Nephron progenitor cell (in vitro differentiated cells): ENCODE measurements at regions not wholly inside any gene's neighbourhood (a gene's known extent, or its start where the extent isn't known, plus 50 kb on each side); places are given as distances from the start of the nearest gene placed in this dataset.

Experiments
- DNase-seq: peaks from one replicate; pipeline ENCODE4 v3.0.0; 2021
- H3K27ac Mint-ChIP-seq: 2 replicates; pipeline ENCODE4 v1.8.0; 2021; ENCODE audit warnings: mild to moderate bottlenecking, moderate library complexity, mixed read lengths
- H3K27me3 Mint-ChIP-seq: 2 replicates; pipeline ENCODE4 v1.8.0; 2021; ENCODE audit warnings: mild to moderate bottlenecking, low read depth, mixed read lengths; ENCODE audit not compliant: poor library complexity
- H3K36me3 Mint-ChIP-seq: 2 replicates; pipeline ENCODE4 v1.8.0; 2021; ENCODE audit warnings: low read depth, mixed read lengths
- H3K4me1 Mint-ChIP-seq: 2 replicates; pipeline ENCODE4 v1.8.0; 2021; ENCODE audit warnings: mixed read lengths
- H3K4me3 Mint-ChIP-seq: 2 replicates; pipeline ENCODE4 v1.8.0; 2021; ENCODE audit warnings: mild to moderate bottlenecking, moderate library complexity, mixed read lengths
- H3K9me3 Mint-ChIP-seq: 2 replicates; pipeline ENCODE4 v1.8.0; 2021; ENCODE audit warnings: mild to moderate bottlenecking, moderate library complexity, mixed read lengths
- TF ChIP-seq, protein P1 (sequence below): fragments of 200-600 bp; sonication (generic); IDR thresholded peaks from 2 replicates; pipeline ENCODE4 v1.5.0; 2021; ENCODE audit warnings: antibody characterized with exemption

DNA sequence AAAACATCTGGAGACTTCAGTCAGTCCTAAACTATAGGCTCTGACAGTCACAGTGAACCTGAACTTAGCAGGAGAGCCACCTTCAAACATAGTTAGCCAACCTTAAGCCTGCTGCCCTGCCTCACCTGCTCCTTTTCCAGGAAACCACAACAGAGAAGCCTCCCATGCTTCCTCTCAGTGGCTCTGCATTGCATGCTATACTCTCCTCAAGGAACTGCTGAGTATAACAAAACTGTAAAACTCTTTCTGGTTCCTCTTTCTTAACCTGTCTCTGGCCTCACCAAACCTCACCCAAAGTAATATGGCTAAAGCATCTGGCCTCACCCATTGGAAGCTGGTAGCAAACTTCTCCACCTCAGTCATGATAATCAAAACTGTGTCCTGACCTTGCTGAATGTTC lies 122.1 kb downstream of the ANKRD50 start:
- Mint-ChIP-seq H3K4me3 (no peak overlapping the region), H3K27me3 (no peaks in the 10 kb centered on the region), H3K4me1 (peaks cover 17% of the 10 kb centered on the region), H3K36me3 (peaks cover 10% of the 10 kb centered on the region), H3K27ac (no peak overlapping the region), H3K9me3 (peaks cover 24% of the 10 kb centered on the region)
- DNase-seq, result no peak
- TF ChIP-seq, protein P1, sequence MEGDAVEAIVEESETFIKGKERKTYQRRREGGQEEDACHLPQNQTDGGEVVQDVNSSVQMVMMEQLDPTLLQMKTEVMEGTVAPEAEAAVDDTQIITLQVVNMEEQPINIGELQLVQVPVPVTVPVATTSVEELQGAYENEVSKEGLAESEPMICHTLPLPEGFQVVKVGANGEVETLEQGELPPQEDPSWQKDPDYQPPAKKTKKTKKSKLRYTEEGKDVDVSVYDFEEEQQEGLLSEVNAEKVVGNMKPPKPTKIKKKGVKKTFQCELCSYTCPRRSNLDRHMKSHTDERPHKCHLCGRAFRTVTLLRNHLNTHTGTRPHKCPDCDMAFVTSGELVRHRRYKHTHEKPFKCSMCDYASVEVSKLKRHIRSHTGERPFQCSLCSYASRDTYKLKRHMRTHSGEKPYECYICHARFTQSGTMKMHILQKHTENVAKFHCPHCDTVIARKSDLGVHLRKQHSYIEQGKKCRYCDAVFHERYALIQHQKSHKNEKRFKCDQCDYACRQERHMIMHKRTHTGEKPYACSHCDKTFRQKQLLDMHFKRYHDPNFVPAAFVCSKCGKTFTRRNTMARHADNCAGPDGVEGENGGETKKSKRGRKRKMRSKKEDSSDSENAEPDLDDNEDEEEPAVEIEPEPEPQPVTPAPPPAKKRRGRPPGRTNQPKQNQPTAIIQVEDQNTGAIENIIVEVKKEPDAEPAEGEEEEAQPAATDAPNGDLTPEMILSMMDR, result no peak

DNA sequence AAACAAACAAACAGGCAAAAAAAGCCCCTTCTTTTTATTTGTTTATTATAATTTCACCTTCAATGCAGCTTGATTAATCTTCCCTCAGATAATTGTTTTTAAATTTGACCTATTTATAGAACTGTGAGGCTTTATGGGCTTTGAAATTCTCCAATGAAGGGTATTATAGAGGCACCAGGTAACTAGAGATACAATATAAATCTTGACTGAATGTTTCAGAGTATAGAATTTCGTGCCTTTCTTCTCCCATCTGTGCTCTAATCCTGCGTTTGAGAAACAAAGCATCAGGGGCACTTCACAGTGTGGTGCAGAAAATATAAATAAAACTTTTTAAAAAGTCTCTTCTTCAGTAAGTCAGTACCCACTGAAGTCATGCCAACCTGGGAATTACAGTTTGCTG lies 120.9 kb downstream of the ANKRD50 start:
- no peak for DNase-seq
- TF ChIP-seq, protein P1, result no peak
- H3K9me3 Mint-ChIP-seq, result peaks cover 24% of the 10 kb centered on the region
- no peak overlapping the region for H3K4me3 Mint-ChIP-seq
- H3K4me1 Mint-ChIP-seq, result peaks cover 17% of the 10 kb centered on the region
- H3K27ac Mint-ChIP-seq, result no peak overlapping the region
- peaks cover 10% of the 10 kb centered on the region for H3K36me3 Mint-ChIP-seq
- no peaks in the 10 kb centered on the region for H3K27me3 Mint-ChIP-seq

DNA sequence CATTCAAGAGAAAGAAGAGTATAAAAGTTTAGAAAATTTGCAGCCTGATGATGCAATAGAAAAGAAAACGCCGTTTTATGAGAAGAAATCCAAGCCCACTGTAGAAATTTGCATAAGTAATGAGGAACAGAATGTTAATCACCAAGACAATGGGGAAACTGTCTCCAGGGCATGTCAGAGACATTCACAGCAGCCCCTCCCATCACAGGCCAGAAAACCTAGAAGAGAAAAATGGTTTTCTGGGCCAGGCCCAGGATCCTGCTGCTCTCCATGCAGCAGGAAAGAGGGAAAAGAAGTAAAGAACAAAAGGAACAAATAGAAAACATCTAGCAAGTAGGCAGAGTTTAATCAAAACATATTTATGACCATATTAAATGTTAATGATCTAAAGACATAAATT lies 119.0 kb downstream of the ANKRD50 start:
- Mint-ChIP-seq H3K27me3 (no peaks in the 10 kb centered on the region), H3K9me3 (peaks cover 7% of the 10 kb centered on the region), H3K36me3 (peaks cover under 1% of the 10 kb centered on the region), H3K27ac (peak overlapping the region; percentile 40), H3K4me1 (peaks cover 26% of the 10 kb centered on the region), H3K4me3 (no peak overlapping the region)
- TF ChIP-seq, protein P1, result no peak
- DNase-seq, result no peak

DNA sequence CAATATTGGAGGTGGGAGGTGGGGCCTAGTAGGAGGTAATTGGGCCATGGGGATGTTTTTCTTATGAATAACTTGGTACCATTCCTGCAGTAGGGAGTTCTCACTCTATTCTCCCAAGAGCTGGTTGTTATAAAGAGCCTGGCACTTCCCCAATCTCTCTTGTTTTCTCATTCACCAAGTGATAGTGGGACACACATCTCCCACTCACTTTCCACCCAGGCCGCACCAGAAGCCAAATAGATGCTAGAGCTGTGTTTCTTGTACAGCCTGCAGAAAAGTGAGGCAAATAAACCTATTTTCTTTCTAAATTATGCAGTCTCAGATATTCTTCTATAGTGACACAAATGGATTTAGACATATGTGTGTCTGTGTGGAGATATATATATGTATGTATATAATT lies 117.6 kb downstream of the ANKRD50 start:
- Mint-ChIP-seq H3K36me3 (no peaks in the 10 kb centered on the region), H3K4me3 (no peak overlapping the region), H3K4me1 (peaks cover 26% of the 10 kb centered on the region), H3K27me3 (no peaks in the 10 kb centered on the region), H3K9me3 (no peaks in the 10 kb centered on the region), H3K27ac (no peak overlapping the region)
- no peak for DNase-seq
- TF ChIP-seq, protein P1, result no peak

DNA sequence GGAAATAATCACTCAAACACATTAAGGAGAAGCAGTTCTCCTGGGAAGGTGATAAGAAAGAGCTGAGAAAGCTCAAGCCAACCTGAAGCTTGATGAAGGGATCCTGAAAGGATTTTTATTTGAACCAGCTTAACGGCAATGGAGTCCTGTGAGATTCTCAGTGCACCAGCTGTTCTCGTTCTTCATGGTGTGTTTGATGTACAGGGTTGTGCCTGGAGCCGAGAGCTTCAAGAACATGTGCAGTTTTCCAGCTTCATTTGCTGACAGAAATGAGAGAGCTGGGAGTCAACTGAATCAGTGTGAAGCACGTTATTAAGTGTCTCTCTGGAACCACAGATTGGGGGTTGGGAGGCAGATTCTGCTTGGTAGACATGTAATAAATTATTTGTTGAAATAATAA lies 115.7 kb downstream of the ANKRD50 start:
- H3K27ac Mint-ChIP-seq, result no peak overlapping the region
- peaks cover 2% of the 10 kb centered on the region for H3K9me3 Mint-ChIP-seq
- TF ChIP-seq, protein P1, result no peak
- DNase-seq, result no peak
- no peaks in the 10 kb centered on the region for H3K27me3 Mint-ChIP-seq
- H3K36me3 Mint-ChIP-seq, result no peaks in the 10 kb centered on the region
- no peak overlapping the region for H3K4me3 Mint-ChIP-seq
- peaks cover 13% of the 10 kb centered on the region for H3K4me1 Mint-ChIP-seq

DNA sequence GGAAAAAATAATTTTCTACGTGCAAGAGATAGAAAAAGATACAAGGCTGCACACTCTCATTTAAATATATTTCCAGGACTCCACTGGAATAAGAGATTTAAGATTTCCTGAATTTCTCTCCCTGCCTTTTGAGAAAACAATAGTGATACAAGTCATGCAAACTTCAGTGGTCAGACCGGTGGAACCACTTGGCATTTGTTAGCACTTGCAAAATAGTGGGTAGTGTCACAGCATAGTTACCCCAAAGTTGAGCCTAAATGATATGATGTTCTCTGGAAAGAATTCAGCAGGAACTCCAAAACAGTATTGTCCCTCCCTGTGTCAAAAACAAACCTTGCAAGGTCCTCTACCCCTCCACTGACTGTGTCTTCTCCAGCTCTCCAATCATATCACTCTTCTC lies 102.3 kb downstream of the ANKRD50 start:
- Mint-ChIP-seq H3K36me3 (no peaks in the 10 kb centered on the region), H3K4me1 (no peaks in the 10 kb centered on the region), H3K9me3 (peaks cover 10% of the 10 kb centered on the region), H3K27me3 (no peaks in the 10 kb centered on the region), H3K4me3 (no peak overlapping the region), H3K27ac (peak overlapping the region; percentile 31)
- DNase-seq, result no peak
- TF ChIP-seq, protein P1, result no peak
